ENCODE measurements at regions not wholly inside any gene's neighbourhood (a gene's known extent, or its start where the extent isn't known, plus 50 kb on each side); places are given as distances from the start of the nearest gene placed in this dataset.

DNA sequence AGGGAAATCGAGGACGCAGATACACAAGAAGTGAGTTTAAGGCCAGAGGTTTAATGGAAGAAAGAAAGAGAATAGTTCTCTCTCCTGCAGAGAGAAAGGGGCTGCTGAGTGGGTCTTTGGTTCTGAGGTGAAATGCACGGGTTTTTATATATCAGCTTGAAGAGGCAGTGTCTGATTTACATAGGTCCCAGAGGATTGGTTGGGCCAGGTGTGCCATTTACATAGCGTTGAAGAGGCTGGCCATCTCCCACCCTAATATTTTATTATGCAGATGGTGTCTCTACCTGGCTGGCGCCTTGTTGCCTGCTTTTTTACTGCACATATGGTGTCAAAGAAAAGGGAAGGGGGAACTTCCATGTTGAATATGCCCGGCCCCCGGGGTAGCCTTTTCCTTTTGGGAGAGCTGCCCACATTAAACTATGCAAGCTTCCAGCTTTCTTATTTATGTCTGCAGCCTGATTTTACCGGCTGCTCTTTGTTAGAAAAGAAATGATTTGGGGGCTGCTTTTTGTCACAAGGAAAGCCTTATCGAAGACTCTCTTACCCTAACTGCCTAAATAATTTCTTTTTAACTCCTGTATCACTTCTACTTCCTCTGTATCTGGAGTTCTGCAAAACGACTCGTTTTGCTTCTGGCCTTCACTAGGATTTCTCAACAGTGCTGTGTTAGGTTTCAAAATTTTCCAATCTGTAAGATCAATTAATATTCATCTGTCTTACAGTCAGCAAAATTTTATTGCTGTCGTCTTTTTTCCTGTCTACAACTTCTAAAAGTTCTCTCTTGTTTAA lies 268.5 kb downstream of the B3GLCT start:
- no peak for TF ChIP-seq CTCF (IDR thresholded peaks at IDR 0.05)

DNA sequence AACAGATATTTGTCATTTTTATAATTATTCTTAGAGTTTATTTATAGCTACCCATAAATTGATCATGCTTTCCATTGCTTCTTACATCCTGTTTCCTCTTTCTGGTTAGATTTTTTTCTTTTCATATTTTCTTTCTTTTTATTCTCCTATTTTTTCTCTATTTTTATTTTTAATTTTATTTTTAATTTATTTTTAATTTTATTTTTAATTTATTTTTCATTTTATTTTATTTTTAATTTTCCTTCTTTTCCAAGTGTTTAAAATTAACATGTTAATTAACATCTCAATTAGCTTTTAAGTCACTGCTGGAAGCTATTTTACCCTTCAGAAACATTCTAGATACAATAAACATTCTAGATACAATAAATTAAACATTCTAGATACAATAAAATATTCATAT lies 269.6 kb downstream of the B3GLCT start:
- no peak for TF ChIP-seq CTCF (IDR thresholded peaks at IDR 0.05)

- TF ChIP-seq CTCF (IDR thresholded peaks at IDR 0.05), result no peak
Measured at GRCh38 chr13:31476266-31476665, 263.1 kb upstream of the RXFP2 start.

- TF ChIP-seq CTCF (IDR thresholded peaks at IDR 0.05), result no peak
Measured at GRCh38 chr13:31476753-31477152, 262.6 kb upstream of the RXFP2 start.

DNA sequence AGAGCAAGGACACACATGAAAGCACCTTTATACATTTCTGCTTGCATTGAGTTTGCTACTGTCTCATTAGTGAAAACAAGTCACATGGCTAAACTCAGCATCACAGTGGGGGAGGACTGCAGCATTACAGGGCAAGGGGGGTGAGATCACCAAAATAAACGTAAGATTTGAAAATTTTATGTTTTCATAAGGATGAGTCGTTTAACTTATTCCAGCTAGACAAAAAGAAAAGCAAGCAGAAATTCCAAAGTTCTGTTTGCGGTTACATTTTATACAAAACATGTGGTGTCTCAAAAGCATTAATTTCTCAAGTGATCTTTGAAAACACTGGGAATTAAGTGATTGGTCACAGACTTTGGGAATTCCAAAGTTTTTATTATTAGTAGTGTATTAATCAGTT lies 261.4 kb upstream of the RXFP2 start:
- TF ChIP-seq CTCF (IDR thresholded peaks at IDR 0.05), result no peak

GRCh38 chr13:31485183-31485582 lies 254.1 kb upstream of the RXFP2 start:
- no peak for TF ChIP-seq CTCF (IDR thresholded peaks at IDR 0.05)

- TF ChIP-seq CTCF (IDR thresholded peaks at IDR 0.05), result no peak
Measured at GRCh38 chr13:31485651-31486051, 253.7 kb upstream of the RXFP2 start.

DNA sequence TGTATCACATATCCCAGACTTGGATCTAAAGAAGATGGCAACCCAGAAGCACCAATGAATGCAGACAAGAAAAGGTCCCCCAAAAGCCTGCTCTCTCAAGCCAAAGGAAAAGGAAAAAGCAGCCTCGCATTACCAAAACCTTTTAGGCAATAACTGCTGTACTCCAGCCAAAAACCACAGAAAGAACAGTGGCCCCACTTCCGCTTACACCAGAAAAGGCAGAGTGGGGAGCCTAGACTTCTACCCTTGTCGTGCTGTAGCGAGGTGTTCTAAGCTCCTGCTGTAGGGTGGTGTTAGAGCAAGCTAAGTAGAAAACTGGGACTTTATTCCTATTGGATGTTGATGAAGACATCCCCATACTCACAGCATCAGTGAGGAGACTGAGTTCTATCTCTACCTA lies 244.0 kb upstream of the RXFP2 start:
- no peak for TF ChIP-seq CTCF (IDR thresholded peaks at IDR 0.05)

All from LNCAP (cell line).